Chondrocyte (in vitro differentiated cells): ENCODE measurements at regions not wholly inside any gene's neighbourhood (a gene's known extent, or its start where the extent isn't known, plus 50 kb on each side); places are given as distances from the start of the nearest gene placed in this dataset.

ENCODE experiments used
- DNase-seq: peaks from one replicate; pipeline ENCODE4 v3.0.0; 2021; ENCODE audit warnings: mixed read lengths, low spot score
- H3K27ac Mint-ChIP-seq: one replicate; pipeline ENCODE4 v1.8.0; 2021; ENCODE audit warnings: mild to moderate bottlenecking, moderate library complexity, mixed read lengths; ENCODE audit not compliant: unreplicated experiment
- H3K27me3 Mint-ChIP-seq: 2 replicates; pipeline ENCODE4 v1.8.0; 2021; ENCODE audit warnings: low read depth, mixed read lengths
- H3K36me3 Mint-ChIP-seq: 2 replicates; pipeline ENCODE4 v1.8.0; 2021; ENCODE audit warnings: low read depth, mixed read lengths
- H3K4me1 Mint-ChIP-seq: 2 replicates; pipeline ENCODE4 v1.8.0; 2021; ENCODE audit warnings: low read depth, mild to moderate bottlenecking, mixed read lengths
- H3K4me3 Mint-ChIP-seq: one replicate; pipeline ENCODE4 v1.8.0; 2021; ENCODE audit warnings: mild to moderate bottlenecking, moderate library complexity, mixed read lengths; ENCODE audit not compliant: unreplicated experiment
- H3K9me3 Mint-ChIP-seq: 2 replicates; pipeline ENCODE4 v1.8.0; 2021; ENCODE audit warnings: low read depth, mixed read lengths
- TF ChIP-seq, protein P1 (sequence below): fragments of 200-600 bp; sonication (generic); IDR thresholded peaks from 2 replicates; pipeline ENCODE4 v1.5.0; 2021; ENCODE audit warnings: antibody characterized with exemption, mild to moderate bottlenecking, moderate library complexity

DNA sequence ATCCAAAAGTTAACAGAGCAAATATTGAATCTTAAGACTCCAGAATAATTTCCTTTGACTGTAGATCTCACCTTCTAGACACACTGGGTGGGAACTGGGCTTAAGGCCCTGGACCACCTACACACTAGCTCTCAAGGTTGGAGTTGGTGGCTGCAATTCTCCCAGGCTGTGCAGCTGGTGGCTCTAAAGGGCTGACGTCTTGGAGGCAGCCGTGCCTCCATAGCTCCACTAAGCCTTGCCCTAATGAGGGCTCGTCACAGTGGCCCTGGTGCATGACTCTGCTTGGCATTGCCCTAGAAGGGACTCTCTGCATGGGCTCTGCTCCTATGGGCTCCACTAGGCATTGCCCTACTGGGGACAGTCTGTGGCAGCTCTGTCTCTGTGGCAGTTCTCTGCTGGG, 1005.2 kb downstream of the CCSER2 start:
- H3K9me3 Mint-ChIP-seq = peaks cover 23% of the 10 kb centered on the region
- TF ChIP-seq, protein P1, sequence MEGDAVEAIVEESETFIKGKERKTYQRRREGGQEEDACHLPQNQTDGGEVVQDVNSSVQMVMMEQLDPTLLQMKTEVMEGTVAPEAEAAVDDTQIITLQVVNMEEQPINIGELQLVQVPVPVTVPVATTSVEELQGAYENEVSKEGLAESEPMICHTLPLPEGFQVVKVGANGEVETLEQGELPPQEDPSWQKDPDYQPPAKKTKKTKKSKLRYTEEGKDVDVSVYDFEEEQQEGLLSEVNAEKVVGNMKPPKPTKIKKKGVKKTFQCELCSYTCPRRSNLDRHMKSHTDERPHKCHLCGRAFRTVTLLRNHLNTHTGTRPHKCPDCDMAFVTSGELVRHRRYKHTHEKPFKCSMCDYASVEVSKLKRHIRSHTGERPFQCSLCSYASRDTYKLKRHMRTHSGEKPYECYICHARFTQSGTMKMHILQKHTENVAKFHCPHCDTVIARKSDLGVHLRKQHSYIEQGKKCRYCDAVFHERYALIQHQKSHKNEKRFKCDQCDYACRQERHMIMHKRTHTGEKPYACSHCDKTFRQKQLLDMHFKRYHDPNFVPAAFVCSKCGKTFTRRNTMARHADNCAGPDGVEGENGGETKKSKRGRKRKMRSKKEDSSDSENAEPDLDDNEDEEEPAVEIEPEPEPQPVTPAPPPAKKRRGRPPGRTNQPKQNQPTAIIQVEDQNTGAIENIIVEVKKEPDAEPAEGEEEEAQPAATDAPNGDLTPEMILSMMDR = no peak
- peaks cover under 1% of the 10 kb centered on the region for H3K27me3 Mint-ChIP-seq
- H3K4me3 Mint-ChIP-seq = no peak overlapping the region
- no peak overlapping the region for H3K27ac Mint-ChIP-seq
- no peaks in the 10 kb centered on the region for H3K4me1 Mint-ChIP-seq
- no peak for DNase-seq
- H3K36me3 Mint-ChIP-seq = no peaks in the 10 kb centered on the region

DNA sequence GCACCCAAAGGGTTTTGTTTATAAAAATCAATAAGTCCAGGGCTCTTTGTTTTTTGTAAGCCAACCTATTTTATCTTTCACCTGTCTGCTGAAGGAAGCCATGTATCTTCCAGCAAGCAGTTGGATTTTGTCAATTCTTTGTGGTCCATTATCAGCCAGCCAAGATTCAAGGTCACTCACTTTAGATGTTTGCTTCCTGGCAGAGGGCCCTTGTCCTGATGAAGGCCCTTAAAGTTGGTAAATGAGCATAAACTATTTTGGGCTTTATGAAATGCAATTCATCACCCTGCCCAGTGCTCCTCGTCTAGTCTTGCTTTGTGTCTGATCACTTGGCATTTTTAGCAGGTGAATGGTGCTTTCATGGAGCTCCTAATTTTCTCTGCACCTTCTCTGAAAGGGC, 1004.2 kb downstream of the GRID1 start:
- TF ChIP-seq, protein P1 = no peak
- Mint-ChIP-seq H3K27ac (no peak overlapping the region), H3K9me3 (peaks cover 8% of the 10 kb centered on the region), H3K36me3 (no peaks in the 10 kb centered on the region), H3K4me3 (no peak overlapping the region), H3K4me1 (peaks cover 9% of the 10 kb centered on the region), H3K27me3 (no peaks in the 10 kb centered on the region)
- no peak for DNase-seq

DNA sequence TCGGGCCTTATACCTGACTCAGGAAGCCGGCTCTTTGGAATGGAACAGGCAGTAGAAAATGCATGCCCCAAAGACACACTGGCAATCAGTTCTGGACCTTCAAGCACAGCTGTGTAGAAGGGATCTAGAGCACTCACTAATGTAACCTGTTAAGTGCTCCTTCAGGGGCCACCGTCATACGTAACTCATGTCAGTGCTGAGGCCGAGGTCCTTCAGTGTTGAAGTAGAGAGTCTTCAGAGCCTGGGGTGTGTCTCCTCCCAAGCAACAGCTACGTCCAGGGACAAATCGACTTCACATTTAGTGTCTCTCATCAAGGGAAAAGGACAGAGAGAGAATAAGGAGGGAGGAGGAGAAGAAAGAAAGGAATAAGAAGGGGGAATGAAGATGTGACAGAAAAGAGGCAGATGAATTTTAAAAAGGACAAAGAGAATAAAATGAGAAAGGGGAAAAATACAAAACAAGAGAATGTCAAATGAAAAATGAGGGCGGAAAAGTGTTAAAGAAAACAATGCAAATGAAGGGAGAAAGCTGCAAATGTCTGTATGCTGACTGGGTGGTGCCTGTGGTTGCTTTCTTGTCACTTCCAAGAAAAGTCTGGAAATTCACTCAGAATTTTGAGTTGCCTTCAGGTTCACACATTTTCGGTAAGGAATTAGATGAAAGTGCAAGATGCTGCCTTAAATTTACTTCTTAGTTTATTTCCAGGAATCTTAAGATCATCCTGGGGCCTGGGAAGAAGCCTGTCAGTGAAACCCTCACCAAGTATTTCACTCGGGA, 989.4 kb downstream of the GRID1 start:
- Mint-ChIP-seq H3K27me3 (peaks cover 24% of the 10 kb centered on the region), H3K4me3 (no peak overlapping the region), H3K36me3 (no peaks in the 10 kb centered on the region), H3K4me1 (no peaks in the 10 kb centered on the region), H3K9me3 (no peaks in the 10 kb centered on the region), H3K27ac (no peak overlapping the region)
- DNase-seq = no peak
- TF ChIP-seq, protein P1 = no peak

DNA sequence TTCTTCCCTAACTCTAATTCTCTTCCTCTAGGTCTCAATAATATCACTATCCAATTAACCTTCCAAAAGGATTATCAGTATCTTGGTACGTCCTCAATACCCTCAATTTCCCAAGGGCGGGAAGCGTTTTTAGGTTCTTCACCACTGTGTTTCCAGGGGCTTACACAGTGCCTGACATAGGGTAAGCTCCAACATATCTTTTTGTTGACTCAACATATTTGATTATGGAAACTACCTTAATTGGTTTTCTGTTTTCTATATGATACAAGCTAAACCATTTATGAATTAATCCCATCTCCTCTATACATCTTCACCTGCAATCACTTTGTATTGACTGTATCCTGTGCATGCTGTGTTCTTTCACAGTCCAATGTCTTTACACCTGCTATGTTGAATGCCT, 987.3 kb downstream of the GRID1 start:
- TF ChIP-seq, protein P1 = no peak
- no peaks in the 10 kb centered on the region for H3K36me3 Mint-ChIP-seq
- no peak for DNase-seq
- H3K9me3 Mint-ChIP-seq = no peaks in the 10 kb centered on the region
- H3K4me1 Mint-ChIP-seq = no peaks in the 10 kb centered on the region
- H3K4me3 Mint-ChIP-seq = no peak overlapping the region
- H3K27ac Mint-ChIP-seq = no peak overlapping the region
- H3K27me3 Mint-ChIP-seq = peaks cover 19% of the 10 kb centered on the region

DNA sequence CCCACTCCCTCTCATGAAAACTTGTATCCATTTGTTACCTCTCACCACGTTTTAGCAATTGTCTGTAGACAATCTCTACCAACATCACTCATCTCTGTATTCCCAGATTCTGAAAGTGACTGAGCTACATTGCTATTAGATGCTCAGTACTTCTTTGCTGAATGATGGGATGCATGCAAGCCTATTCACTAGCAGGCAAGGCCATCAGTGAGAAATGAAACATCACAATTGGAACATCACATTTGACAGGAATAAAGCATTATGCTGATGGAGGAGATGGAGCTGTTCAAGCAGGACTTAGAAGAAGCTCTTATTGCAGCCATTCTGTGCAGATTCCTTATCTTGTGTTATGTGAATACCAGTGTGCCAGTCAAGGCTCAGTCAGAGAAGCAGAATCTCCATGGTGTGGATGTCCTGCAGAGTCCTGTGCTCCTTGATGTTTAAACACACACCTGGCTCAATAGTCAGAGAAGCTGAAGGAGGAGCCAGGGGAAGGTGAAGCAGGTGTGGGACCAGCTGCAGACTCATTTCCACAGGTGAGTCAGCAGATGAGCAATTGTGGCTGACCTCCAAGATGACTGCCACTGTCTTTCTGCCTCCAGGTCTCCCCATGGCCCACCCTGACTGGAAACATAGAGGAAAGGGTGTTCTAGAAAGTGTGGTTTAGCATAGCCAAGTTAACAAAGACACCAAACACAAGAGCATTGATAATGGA, 965.5 kb downstream of the GRID1 start:
- DNase-seq = no peak
- Mint-ChIP-seq H3K36me3 (no peaks in the 10 kb centered on the region), H3K4me1 (no peaks in the 10 kb centered on the region), H3K4me3 (no peak overlapping the region), H3K9me3 (no peaks in the 10 kb centered on the region), H3K27me3 (peaks cover 8% of the 10 kb centered on the region), H3K27ac (no peak overlapping the region)
- TF ChIP-seq, protein P1 = no peak
